Inflammatory macrophage treated with lipopolysaccharide for 4 hours (primary cell): ENCODE measurements at regions not wholly inside any gene's neighbourhood (a gene's known extent, or its start where the extent isn't known, plus 50 kb on each side); places are given as distances from the start of the nearest gene placed in this dataset.

Experiments used
- DNase-seq: peaks from one replicate; pipeline ENCODE4 v3.0.0-alpha.2; 2020

DNA sequence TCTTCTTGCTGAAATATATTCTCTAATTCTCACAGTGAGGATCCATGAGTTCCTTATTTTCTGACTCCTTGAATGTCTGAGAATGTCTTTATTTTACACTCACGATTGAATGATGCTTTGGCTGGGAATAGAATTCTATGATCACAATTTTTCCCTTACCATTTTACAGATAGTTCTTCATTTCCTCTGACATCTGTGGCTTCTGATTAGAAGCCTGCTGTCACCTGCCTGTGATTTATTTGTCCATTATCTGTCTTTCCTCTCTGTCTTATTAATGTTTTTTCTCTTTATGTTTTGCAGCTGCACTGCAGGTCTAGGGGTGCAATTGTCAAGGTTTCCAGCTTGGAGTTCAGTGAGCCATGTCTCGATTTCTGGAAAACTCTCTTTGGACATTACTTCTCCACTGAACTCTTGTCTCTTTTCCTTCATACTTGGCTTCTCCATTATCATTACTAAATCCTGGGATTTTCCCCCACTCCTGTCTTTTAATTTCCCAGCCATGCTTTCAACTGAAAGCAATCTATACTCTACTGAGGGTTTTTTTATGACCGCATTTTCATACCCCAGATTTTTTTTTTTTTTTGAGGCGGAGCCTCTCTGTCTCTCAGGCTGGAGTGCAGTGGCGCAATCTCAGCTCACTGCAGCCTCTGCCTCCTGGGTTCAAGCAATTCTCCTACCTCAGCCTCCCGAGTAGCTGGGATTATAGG is 85.8 kb upstream of the PRNP start:
- DNase-seq: no peak

GRCh38 chr20:4597215-4597614 is 89.0 kb upstream of the PRNP start:
- no peak for DNase-seq

DNA sequence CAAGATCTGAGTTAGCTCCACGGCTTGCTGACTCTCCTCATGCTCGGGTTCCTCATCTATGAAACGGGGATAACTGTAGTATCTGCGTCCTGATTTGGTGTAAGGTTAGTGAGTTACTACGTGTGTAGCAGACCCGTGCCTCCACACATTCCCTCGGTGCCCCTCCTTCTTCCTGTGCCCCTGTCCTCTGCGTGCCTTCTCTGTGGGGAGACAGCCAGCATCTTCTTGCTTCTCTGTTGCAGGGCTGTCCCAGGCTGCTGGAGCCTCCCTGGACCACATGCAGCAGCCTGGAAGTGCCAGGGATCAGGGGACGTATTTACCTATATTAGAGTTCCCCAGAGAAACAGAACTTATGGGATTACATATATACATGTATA is 93.1 kb upstream of the PRNP start:
- no peak for DNase-seq

- peak; percentile 30 for DNase-seq
Observed at GRCh38 chr20:4592316-4593148, 93.7 kb upstream of the PRNP start.

- DNase-seq: no peak
Observed at GRCh38 chr20:4591975-4592315, 94.3 kb upstream of the PRNP start.

DNA sequence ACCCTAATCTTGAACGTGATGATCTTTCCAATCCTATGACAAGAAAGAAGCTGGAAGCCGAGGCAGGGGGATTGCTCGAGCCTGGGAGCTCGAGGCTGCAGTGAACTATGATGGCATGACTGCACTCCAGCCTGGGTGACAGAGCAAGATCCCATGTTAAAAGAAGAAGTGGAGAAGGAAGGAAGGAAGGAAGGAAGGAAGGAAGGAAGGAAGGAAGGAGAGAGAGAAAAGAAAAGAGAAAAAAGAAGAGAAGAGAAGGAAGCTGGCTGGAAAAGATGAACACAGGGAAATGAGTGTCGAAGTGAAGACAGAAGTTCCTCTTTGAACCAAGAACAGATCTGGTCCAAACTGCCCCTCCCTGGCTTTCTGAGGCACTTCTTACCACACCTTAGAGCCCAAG is 100.5 kb upstream of the PRNP start:
- DNase-seq: peak; percentile 17

DNA sequence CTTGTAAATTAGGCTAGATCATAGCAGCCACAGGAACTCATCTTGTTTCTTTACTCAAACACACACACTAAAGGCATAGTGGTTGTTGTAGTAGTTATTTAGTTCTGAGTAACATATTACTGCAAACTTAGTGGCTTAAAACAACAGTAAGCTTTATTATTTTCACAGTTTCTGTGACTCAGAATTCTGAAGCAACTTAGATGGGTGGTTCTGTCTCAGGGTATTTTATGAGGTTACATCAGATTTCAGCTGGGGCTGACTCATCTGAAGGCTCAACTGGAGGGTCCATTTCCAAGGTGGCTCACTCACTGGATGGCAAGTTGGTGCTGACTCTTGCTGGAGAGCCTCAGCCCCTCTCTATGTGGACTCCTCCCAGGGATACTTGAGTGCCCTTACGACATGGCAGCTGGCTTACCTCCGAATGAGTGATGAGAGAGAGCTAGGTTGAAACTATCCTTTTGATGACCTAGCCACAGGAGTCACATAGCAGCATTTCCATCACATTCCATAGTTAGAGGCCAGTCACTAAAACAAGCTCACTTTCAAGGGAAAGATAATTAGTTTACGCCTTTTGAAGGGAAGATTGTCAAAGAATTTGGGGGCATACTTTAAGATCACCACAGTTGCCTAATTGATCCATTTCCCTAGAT is 101.0 kb upstream of the PRNP start:
- DNase-seq: peak; percentile 83

- peak; percentile 56 for DNase-seq
Observed at GRCh38 chr20:4584510-4584909, 101.7 kb upstream of the PRNP start.

DNA sequence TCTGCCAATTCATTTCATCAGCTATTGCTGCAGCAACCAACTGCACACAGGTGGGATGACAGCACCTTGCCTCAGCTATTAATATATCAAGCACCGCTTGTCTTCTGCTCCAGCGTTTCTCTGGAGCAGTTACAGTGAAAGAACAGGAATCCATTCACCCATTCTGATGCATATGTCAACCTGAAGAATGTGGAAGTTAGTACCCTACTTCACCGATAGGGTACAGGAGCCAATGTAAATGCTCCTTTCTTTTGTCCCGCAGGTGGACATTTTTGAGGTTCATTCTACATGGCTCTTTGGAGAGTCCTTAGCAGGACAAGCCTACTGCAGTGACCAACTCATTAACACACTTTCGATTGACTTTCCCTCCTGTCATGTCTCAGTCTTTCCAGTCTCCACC is 104.4 kb upstream of the PRNP start:
- DNase-seq: no peak

- DNase-seq: no peak
Observed at GRCh38 chr20:4578375-4578774, 107.9 kb upstream of the PRNP start.

DNA sequence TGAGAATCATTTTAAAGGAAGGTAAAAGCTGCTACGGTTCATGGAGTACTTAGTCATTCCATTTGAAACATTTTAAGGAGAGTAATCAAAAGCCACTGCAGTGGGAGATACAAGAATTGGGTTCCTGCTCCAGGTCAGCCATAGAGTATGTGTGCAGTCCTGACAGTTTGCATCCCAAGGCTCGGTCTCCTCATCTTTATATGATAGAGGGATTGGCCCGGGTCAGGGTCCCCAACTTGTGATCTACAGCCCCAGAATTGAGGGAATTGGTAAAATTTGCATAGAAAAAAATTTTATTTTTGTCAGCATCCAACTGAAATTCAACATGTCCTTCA is 111.9 kb upstream of the PRNP start:
- no peak for DNase-seq

DNA sequence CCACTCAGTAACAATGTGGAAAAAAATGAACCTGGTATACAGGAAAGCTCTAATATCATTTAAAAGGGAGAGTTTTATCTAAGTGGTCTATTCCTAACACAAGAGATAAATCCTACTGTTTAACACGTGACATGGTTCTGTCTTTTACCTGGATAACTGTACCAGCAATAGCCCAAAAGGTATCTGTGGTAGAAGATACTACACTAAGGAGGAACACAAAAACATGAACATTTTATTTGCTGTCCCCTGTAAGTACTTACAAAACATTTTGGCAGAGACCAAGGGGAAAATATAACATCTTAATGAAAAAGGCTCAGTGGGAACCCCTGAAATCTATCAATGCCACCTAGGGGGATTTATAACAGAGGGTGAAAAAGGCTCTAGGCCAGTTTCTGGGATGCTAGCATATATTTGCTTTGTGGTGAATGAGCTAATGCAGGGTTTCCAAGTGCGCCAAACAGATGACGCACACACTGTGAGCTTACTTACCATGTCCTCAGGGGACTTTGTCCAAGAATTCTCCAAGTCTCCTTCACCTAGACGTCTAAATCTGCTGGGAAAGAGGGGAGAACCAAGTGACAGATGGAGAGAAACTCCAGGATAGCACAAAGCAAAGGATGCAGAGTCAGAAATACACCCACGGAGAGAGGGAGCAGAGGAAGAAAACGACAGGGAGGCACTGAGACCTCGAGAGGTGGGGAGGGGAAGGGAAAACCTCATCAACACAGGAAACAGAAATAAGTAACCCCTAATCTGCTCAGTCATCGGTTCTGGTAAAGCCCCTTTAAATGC is 112.5 kb upstream of the PRNP start:
- DNase-seq: no peak

- no peak for DNase-seq
Observed at GRCh38 chr20:4571759-4572531, 114.3 kb upstream of the PRNP start.

DNA sequence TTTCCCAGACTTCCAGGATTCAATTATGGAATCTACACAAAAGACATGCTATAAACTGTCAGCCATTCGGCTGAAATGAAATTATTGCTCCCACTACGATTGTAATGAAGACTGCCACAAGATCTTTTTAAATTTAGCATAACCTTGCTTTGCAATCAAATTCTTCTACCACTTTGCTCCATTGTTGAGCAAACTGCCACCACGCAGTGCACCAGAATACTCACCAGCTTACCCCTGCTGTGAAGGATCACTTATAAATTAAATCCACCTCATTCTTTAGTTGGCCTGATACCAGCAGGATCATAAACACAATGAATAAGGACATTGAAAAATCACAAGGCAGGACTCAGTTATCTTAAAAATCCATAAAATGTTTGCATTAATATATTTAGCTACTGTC is 116.4 kb upstream of the PRNP start:
- DNase-seq: no peak

DNA sequence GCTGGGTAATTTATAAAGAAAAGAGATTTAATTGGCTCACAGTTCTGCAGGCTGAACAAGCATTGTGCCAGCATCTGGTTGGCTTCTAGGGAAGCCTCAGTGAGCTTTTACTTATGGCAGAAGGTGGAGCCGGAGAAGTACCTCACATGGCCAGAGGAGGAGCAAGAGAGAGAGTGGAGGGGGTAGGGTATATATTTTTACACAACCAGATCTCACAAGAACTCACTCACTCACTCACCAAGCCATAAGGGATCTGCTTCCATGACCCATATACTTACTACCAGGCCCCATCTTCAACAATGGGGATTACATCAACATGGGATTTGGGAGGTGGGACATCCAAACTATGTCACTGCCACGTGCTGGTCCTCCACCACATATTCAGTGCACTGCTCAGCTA is 117.2 kb upstream of the PRNP start:
- no peak for DNase-seq

DNA sequence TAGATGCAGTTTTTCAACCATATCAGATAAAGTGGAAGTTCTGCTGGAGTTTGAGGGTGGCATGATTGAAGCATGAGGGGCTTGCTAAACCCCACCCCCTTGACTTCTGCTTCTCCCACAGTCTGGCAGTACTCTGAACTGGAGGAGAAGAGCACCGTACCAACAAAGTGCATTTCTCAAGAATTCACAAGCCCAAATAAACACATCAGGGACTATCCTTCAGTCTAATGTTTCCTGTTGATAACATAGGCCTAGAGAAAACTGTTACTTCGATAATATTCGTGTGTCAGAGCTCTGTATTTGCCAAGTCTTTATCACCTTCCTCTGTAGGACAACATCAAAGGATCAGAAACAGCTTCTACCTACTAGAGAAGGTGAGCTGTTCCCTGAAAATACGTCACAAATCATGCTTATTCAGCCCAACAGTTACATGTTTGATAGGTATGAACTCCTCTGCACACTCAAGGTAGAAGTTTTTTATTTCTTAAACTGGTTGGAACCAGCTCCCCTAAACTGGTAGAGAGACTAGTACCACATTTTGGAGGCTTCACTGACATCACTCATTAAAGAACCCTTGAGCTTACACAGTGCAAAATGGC is 117.8 kb upstream of the PRNP start:
- no peak for DNase-seq

GRCh38 chr20:4567170-4567569 is 119.1 kb upstream of the PRNP start:
- DNase-seq: peak; percentile 54

DNA sequence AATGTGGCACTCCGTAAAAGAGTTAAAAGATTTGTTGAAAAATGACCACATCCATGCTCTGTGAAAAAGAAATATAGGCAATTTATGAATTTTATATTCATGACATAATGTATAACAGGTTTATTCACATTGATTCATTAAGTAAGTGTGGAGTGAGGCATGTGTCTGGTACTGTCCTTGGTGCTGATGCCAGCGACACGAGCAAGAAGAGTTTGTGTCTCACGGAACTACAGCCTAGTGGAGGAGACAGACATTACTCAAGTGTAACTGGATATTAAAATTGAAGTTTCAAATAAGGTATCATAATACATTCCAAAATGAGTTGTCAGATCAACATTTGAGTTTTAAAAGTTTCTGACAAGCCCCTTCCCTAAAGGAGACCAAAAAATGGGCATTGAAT is 122.7 kb upstream of the PRNP start:
- peak; percentile 9 for DNase-seq

GRCh38 chr20:4563031-4563430 is 123.2 kb upstream of the PRNP start:
- DNase-seq: no peak

DNA sequence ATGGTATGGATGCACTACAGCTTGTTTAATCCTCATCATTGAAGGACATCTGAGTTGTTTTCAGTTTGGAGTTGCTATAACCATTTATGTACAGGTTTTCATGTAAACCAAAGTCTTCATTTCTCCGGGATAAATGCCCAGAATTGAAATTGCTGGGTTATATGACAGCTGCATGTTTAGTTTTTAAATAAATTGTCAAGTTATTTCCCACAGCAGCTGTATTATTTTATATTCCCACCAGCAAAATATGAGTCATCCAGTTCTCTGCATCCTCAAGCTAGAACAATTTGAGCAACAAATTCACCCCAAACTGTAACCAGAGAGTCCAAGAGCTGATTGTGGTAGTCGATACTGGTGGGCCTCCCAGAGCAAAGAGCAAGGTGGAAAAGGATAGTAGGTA is 125.6 kb upstream of the PRNP start:
- DNase-seq: no peak

GRCh38 chr20:4559906-4560305 is 126.3 kb upstream of the PRNP start:
- no peak for DNase-seq

DNA sequence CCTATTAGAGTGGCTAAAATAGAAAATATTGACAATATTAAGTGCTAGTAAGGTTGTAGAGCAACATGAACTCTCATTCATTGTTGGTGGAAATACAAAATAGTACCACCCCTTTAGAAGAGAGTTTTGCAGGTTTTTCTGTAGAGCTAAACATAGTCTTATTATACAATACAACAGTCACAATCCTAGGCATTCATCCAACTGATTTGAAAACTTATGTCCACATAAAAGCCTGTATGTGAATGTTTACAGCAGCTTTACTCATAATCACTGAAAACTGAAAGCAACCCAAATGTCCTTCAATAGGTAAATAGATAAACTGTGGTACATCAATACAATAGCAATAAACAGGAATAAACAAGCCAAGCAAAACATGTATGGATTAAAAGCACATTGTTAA is 127.2 kb upstream of the PRNP start:
- no peak for DNase-seq
